ENCODE measurements at regions not wholly inside any gene's neighbourhood (a gene's known extent, or its start where the extent isn't known, plus 50 kb on each side); places are given as distances from the start of the nearest gene placed in this dataset.

DNA sequence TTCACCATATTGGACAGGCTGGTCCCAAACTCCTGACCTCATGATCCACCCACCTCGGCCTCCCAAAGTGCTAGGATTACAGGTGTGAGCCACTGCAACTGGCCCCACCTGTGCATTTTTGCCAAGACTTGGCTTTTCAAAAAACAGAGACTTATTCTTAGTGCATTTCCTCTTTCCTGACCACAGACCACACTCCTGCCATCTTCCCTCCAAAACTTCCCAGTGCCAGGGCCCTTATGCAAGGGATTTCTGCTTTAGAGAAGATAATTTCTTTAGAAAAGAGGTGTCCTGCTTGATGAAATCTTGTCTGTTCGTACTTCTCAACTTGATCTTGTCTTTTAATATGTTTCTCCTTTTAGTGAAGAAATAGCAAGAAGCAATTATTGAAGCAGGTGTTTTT lies 98.8 kb upstream of the ZNF516 start:
- Mint-ChIP-seq H3K9me3 (ENCODE audit: low read depth) (peaks cover 3% of the 10 kb centered on the region), H3K27me3 (ENCODE audit: low read depth) (peaks cover 23% of the 10 kb centered on the region), H3K4me1 (ENCODE audit: low read depth) (peaks cover 2% of the 10 kb centered on the region), H3K36me3 (ENCODE audit: low read depth) (no peaks in the 10 kb centered on the region), H3K27ac (ENCODE audit: unreplicated experiment) (no peak overlapping the region), H3K4me3 (ENCODE audit: unreplicated experiment) (no peak overlapping the region)
- DNase-seq (ENCODE audit: low spot score), result no peak
- TF ChIP-seq, protein P1, sequence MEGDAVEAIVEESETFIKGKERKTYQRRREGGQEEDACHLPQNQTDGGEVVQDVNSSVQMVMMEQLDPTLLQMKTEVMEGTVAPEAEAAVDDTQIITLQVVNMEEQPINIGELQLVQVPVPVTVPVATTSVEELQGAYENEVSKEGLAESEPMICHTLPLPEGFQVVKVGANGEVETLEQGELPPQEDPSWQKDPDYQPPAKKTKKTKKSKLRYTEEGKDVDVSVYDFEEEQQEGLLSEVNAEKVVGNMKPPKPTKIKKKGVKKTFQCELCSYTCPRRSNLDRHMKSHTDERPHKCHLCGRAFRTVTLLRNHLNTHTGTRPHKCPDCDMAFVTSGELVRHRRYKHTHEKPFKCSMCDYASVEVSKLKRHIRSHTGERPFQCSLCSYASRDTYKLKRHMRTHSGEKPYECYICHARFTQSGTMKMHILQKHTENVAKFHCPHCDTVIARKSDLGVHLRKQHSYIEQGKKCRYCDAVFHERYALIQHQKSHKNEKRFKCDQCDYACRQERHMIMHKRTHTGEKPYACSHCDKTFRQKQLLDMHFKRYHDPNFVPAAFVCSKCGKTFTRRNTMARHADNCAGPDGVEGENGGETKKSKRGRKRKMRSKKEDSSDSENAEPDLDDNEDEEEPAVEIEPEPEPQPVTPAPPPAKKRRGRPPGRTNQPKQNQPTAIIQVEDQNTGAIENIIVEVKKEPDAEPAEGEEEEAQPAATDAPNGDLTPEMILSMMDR (IDR thresholded peaks at IDR 0.05), result no peak

DNA sequence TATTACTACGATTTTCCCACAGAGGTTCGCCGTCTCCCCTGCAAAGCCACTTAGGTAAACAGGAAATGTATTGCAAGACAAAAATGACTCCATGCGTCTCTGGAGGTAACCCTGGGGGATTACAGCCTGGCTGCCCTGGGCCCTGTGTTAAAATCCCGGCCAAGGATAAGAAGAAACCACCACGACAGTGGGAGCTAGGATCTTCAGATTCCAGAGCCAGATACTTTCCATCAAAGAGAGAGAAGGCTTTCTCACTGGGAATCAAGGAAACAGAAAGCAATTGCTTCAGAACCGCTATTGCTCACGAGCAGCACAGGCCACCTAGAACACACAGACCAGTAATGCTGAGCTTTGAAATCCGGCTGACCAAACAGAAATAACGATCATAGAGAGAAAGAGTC lies 97.9 kb upstream of the ZNF516 start:
- H3K27ac Mint-ChIP-seq (ENCODE audit: unreplicated experiment), result no peak overlapping the region

DNA sequence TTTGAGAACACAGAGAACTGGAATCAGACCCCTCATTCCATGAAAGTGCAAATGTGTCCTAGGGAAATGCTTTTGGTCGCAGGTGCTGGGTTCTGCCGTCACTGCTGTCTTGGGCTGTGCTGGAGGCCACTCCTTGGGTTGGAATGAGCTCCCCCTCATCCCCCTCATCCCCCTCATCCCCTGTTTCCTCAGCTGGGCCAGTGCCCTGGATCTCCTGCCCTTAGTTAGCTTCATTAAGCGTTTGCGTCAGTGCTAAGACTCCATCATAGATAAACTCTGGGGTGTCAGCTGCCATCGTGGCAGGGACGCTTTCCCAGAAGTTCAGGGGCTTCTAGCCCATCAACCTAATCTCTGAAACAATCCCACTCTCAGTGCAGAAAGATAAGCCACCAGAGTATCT lies 97.1 kb upstream of the ZNF516 start:
- no peak for DNase-seq (ENCODE audit: low spot score)
- Mint-ChIP-seq H3K4me3 (ENCODE audit: unreplicated experiment) (no peak overlapping the region), H3K36me3 (ENCODE audit: low read depth) (no peaks in the 10 kb centered on the region), H3K9me3 (ENCODE audit: low read depth) (peaks cover 3% of the 10 kb centered on the region), H3K27me3 (ENCODE audit: low read depth) (peaks cover 23% of the 10 kb centered on the region), H3K27ac (ENCODE audit: unreplicated experiment) (no peak overlapping the region), H3K4me1 (ENCODE audit: low read depth) (peaks cover 8% of the 10 kb centered on the region)
- TF ChIP-seq, protein P1 (IDR thresholded peaks at IDR 0.05), result no peak

More for the DNA sequence above, 97.9 kb upstream of the ZNF516 start:
- TF ChIP-seq, protein P1 (IDR thresholded peaks at IDR 0.05), result no peak
- Mint-ChIP-seq H3K4me3 (ENCODE audit: unreplicated experiment) (no peak overlapping the region), H3K9me3 (ENCODE audit: low read depth) (peaks cover 3% of the 10 kb centered on the region), H3K36me3 (ENCODE audit: low read depth) (no peaks in the 10 kb centered on the region), H3K27me3 (ENCODE audit: low read depth) (peaks cover 23% of the 10 kb centered on the region), H3K4me1 (ENCODE audit: low read depth) (peaks cover 8% of the 10 kb centered on the region)
- DNase-seq (ENCODE audit: low spot score), result no peak

DNA sequence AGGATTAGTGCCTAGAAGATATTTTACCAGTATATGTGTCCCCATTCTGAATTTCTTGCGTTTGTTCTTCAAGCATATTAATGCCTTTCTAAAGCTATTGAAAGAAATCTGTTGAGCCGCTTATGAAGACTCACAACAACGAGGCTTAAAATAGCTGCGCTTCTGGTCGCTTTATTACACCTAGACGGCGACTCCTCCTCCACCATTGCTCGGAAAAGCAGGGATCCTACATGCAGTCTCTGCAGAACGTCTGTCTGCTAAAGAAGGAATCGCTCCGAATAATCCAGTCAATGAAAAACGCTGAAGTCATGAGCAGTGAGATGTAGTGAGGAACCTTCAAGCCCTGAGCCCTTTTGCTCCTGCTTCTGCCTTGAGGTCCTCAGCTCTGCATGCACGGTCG lies 94.8 kb upstream of the ZNF516 start:
- TF ChIP-seq, protein P1 (IDR thresholded peaks at IDR 0.05), result no peak
- Mint-ChIP-seq H3K36me3 (ENCODE audit: low read depth) (no peaks in the 10 kb centered on the region), H3K27ac (ENCODE audit: unreplicated experiment) (no peak overlapping the region), H3K27me3 (ENCODE audit: low read depth) (peaks cover 23% of the 10 kb centered on the region), H3K9me3 (ENCODE audit: low read depth) (peaks cover under 1% of the 10 kb centered on the region), H3K4me3 (ENCODE audit: unreplicated experiment) (no peak overlapping the region), H3K4me1 (ENCODE audit: low read depth) (peaks cover 8% of the 10 kb centered on the region)
- no peak for DNase-seq (ENCODE audit: low spot score)

DNA sequence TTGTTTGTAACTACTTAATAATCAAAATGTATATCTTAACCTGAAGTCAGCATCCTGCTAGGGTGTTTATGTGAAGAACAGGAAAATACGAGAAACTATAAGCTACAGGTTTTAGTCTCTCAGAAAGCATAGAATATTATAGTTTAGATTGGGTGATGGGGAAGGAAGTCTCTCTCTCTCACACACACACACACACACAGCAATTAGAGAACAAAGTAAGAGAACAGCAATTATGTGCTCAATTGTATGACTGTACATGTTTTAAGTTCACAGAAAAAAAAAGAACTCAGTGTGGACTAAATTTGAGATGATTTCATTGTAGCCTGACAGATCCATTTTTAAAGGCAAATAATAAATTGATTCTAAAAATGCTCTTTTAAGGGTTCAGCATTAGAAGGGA lies 94.3 kb upstream of the ZNF516 start:
- Mint-ChIP-seq H3K27me3 (ENCODE audit: low read depth) (peaks cover 23% of the 10 kb centered on the region), H3K27ac (ENCODE audit: unreplicated experiment) (no peak overlapping the region), H3K4me1 (ENCODE audit: low read depth) (peaks cover 8% of the 10 kb centered on the region), H3K36me3 (ENCODE audit: low read depth) (no peaks in the 10 kb centered on the region), H3K4me3 (ENCODE audit: unreplicated experiment) (no peak overlapping the region), H3K9me3 (ENCODE audit: low read depth) (no peaks in the 10 kb centered on the region)
- no peak for DNase-seq (ENCODE audit: low spot score)
- TF ChIP-seq, protein P1 (IDR thresholded peaks at IDR 0.05), result no peak
